GM12878 (cell line): ENCODE measurements at regions not wholly inside any gene's neighbourhood (a gene's known extent, or its start where the extent isn't known, plus 50 kb on each side); places are given as distances from the start of the nearest gene placed in this dataset.
A peak's percentile ranks its signal among the peaks of the same experiment; 100 is the strongest.

Experiments
- ATAC-seq: fragments of 200-7000 bp; cut with Tn5 transposase; 3 replicates; pipeline ENCODE4 v1.9.1; 2020; ENCODE audit warnings: mild to moderate bottlenecking, moderate library complexity
- BruUV-seq: library from RNA; stranded (reverse); fragments of 400-500 nt; replicated peaks from 2 replicates; lab custom pipeline; 2021; lab: Mats Ljungman, UMichigan
- CTCF ChIA-PET: fragments of 300-600 bp; sonication (Branson Sonifier 250); formaldehyde crosslinking; extraction: SDS; loops from one replicate; lab custom pipeline; 2021; ENCODE audit warnings: inconsistent platforms; lab: Yijun Ruan, JAX
- POLR2A ChIA-PET: fragments of 350-600 bp; formaldehyde crosslinking; extraction: SDS; loops from one replicate; lab custom pipeline; 2021; ENCODE audit warnings: inconsistent platforms; lab: Charles Lee
- RAD21 ChIA-PET: fragments of 300-600 bp; sonication (Branson Sonifier 250); formaldehyde crosslinking; loops from one replicate; lab custom pipeline; 2023; ENCODE audit warnings: antibody characterized with exemption; ENCODE audit not compliant: unreplicated experiment; lab: Charles Lee
- SMC1A ChIA-PET: fragments of 300-600 bp; sonication (Branson Sonifier 250); formaldehyde crosslinking; loops from one replicate; lab custom pipeline; 2023; ENCODE audit not compliant: unreplicated experiment, uncharacterized antibody; lab: Charles Lee
- DNase-seq: peaks from one replicate; pipeline ENCODE4 v3.0.0-alpha.2; 2011; ENCODE audit warnings: low read depth, low spot score
- FAIRE-seq: peaks from 3 replicates; lab custom pipeline; 2011; peaks lifted over from hg19 to GRCh38; lab: Jason Lieb, UNC
- H2AFZ ChIP-seq: 2 replicates; pipeline ENCODE4 v1.6.0; 2011; ENCODE audit warnings: low read depth, low read length, control low read depth; ENCODE audit not compliant: control insufficient read depth
- H3K27ac ChIP-seq: 2 replicates; pipeline ENCODE4 v1.5.1; 2011; ENCODE audit warnings: control low read depth; ENCODE audit not compliant: control insufficient read depth, insufficient read depth
- H3K27me3 ChIP-seq, 2 experiments: replicated peaks in 1 of 2; 2 replicates each; pipeline versions ENCODE4 v1.6.0 to v1.6.1; 2011; ENCODE audit warnings: low read length in 1 of 2; ENCODE audit not compliant: control insufficient read depth in 2 of 2, insufficient read depth in 2 of 2
- H3K36me3 ChIP-seq, 2 experiments: 2 replicates each; pipeline ENCODE4 v1.5.1; 2011; ENCODE audit warnings: low read length in 1 of 2; ENCODE audit not compliant: control insufficient read depth in 2 of 2, insufficient read depth in 2 of 2
- H3K4me1 ChIP-seq: 2 replicates; pipeline ENCODE4 v1.6.1; 2011; ENCODE audit warnings: mild to moderate bottlenecking, low read length, moderate library complexity, mixed read lengths; ENCODE audit not compliant: control insufficient read depth, insufficient read depth
- H3K4me2 ChIP-seq: 2 replicates; pipeline ENCODE4 v1.6.0; 2011; ENCODE audit warnings: control low read depth; ENCODE audit not compliant: control insufficient read depth, insufficient read depth
- H3K4me3 ChIP-seq: fragments of 200-600 bp; sonication (generic); 2 replicates; pipeline ENCODE4 v1.5.1; 2016
- H3K79me2 ChIP-seq: 2 replicates; pipeline ENCODE4 v1.6.0; 2011; ENCODE audit warnings: low read length; ENCODE audit not compliant: control insufficient read depth, insufficient read depth
- H3K9ac ChIP-seq: 2 replicates; pipeline ENCODE4 v1.8.0; 2011; ENCODE audit warnings: low read length, control low read depth, mixed read lengths; ENCODE audit not compliant: control insufficient read depth, insufficient read depth
- H3K9me3 ChIP-seq: replicated peaks from 3 replicates; pipeline ENCODE4 v1.5.1; 2011; ENCODE audit warnings: mild to moderate bottlenecking, low read length; ENCODE audit not compliant: control insufficient read depth, insufficient read depth
- H4K20me1 ChIP-seq: 2 replicates; pipeline ENCODE4 v1.6.0; 2011; ENCODE audit not compliant: control insufficient read depth, insufficient read depth
- E2F8 ChIP-seq: fragments of 450-650 bp; IDR thresholded peaks from 2 replicates; pipeline ENCODE4 v1.6.1; 2018; ENCODE audit warnings: mild to moderate bottlenecking, low read depth, moderate library complexity; ENCODE audit not compliant: partially characterized antibody
- ETV6 ChIP-seq, 2 experiments: fragments of 450-650 bp in 1 of 2; IDR thresholded peaks in 1 of 2; conservative IDR thresholded peaks in 1 of 2; 2 replicates each; pipeline ENCODE4 v1.6.1; 2014; ENCODE audit warnings: antibody characterized with exemption in 1 of 2, borderline replicate concordance in 1 of 2, low read depth in 1 of 2, mild to moderate bottlenecking in 1 of 2, moderate library complexity in 1 of 2
- SPI1 ChIP-seq: IDR thresholded peaks from 2 replicates; pipeline ENCODE4 v1.6.1; 2011; ENCODE audit warnings: low read depth, mild to moderate bottlenecking, low read length, moderate library complexity, borderline replicate concordance; ENCODE audit not compliant: insufficient read depth
- USF2 ChIP-seq: IDR thresholded peaks from 2 replicates; pipeline ENCODE4 v1.6.1; 2011; ENCODE audit warnings: low read depth, low read length, improper control_type of control experiment, borderline replicate concordance
- ZZZ3 ChIP-seq: IDR thresholded peaks from 2 replicates; pipeline ENCODE4 v1.6.1; 2011; ENCODE audit warnings: low read depth; ENCODE audit not compliant: control insufficient read depth, insufficient read length
- WGBS: methylation state at CpG from one replicate; pipeline ENCODE4 v1.1.6; 2016; ENCODE audit warnings: low lambda C conversion rate; ENCODE audit not compliant: insufficient replicate concordance, insufficient coverage; ENCODE audit errors: missing lambda C conversion rate; 5-methylcytosine and 5-hydroxymethylcytosine counted together
- in situ Hi-C: fragments of 300-500 bp; cut with MboI; formaldehyde crosslinking; loops from 9 replicates; pipeline ENCODE4 v1.14.3; 2018; ENCODE audit warnings: mixed read lengths
- intact Hi-C: fragments of 100-400 bp; cut with micrococcal nuclease; formaldehyde crosslinking; loops from one replicate; pipeline ENCODE4 v1.14.2; 2022; ENCODE audit not compliant: unreplicated experiment
- TF ChIP-seq, protein P1 (sequence below): fragments of 150-350 bp; IDR thresholded peaks from 2 replicates; pipeline ENCODE4 v1.6.1; 2016; ENCODE audit warnings: low read depth, low read length

DNA sequence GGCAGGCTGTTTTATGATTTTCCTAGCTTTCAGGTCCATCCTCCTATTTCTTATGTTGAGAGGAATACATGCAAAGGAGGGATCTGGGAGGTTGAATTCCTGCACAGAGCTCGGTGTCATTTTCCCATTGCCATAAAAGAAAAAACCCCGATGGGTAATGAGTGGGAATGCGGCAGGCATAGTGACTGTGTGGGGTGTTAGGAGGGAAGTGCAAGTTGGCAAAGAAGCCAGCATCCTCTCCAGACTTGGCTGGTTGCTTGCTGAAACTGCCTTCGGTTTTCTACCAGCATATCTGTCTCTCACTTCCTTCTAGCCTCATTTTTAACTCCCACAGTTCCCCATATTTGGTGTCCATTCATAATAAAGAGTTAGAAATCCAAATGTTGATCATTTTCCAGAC, 1046.1 kb downstream of the SLC6A15 start:
- RAD21 ChIA-PET: no interaction called here
- TF ChIP-seq, protein P1, sequence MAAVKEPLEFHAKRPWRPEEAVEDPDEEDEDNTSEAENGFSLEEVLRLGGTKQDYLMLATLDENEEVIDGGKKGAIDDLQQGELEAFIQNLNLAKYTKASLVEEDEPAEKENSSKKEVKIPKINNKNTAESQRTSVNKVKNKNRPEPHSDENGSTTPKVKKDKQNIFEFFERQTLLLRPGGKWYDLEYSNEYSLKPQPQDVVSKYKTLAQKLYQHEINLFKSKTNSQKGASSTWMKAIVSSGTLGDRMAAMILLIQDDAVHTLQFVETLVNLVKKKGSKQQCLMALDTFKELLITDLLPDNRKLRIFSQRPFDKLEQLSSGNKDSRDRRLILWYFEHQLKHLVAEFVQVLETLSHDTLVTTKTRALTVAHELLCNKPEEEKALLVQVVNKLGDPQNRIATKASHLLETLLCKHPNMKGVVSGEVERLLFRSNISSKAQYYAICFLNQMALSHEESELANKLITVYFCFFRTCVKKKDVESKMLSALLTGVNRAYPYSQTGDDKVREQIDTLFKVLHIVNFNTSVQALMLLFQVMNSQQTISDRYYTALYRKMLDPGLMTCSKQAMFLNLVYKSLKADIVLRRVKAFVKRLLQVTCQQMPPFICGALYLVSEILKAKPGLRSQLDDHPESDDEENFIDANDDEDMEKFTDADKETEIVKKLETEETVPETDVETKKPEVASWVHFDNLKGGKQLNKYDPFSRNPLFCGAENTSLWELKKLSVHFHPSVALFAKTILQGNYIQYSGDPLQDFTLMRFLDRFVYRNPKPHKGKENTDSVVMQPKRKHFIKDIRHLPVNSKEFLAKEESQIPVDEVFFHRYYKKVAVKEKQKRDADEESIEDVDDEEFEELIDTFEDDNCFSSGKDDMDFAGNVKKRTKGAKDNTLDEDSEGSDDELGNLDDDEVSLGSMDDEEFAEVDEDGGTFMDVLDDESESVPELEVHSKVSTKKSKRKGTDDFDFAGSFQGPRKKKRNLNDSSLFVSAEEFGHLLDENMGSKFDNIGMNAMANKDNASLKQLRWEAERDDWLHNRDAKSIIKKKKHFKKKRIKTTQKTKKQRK: no peak
- TF ChIP-seq SPI1: peak; percentile 17; the same call in 1 of the 2 replicates
- H3K36me3 ChIP-seq: no peaks in the 10 kb centered on the region
- H3K4me1 ChIP-seq: no peaks in the 10 kb centered on the region
- no peak overlapping the region for H3K27ac ChIP-seq
- H4K20me1 ChIP-seq: no peaks in the 10 kb centered on the region
- H3K4me3 ChIP-seq: no peak overlapping the region
- H3K9me3 ChIP-seq: no peaks in the 10 kb centered on the region
- SMC1A ChIA-PET: no interaction called here
- ATAC-seq: peak; percentile 61
- FAIRE-seq: no peak
- no peak overlapping the region for H3K9ac ChIP-seq
- CTCF ChIA-PET: interaction anchor here (1.1 kb wide), 1 partner anchor 41 kb away, joined by 5 read pairs; no protein-coding TSS in a partner anchor
- no TSS peak for BruUV-seq
- no peak overlapping the region for H2AFZ ChIP-seq
- intact Hi-C loops: no loop called here
- H3K79me2 ChIP-seq: no peaks in the 10 kb centered on the region
- no peak for DNase-seq
- H3K27me3 ChIP-seq: no peaks in the 10 kb centered on the region
- no peak overlapping the region for H3K4me2 ChIP-seq
- WGBS: 42% methylated on average over 4 of the region's 4 CpGs
- in situ Hi-C loops: no loop called here
- POLR2A ChIA-PET: no interaction called here

DNA sequence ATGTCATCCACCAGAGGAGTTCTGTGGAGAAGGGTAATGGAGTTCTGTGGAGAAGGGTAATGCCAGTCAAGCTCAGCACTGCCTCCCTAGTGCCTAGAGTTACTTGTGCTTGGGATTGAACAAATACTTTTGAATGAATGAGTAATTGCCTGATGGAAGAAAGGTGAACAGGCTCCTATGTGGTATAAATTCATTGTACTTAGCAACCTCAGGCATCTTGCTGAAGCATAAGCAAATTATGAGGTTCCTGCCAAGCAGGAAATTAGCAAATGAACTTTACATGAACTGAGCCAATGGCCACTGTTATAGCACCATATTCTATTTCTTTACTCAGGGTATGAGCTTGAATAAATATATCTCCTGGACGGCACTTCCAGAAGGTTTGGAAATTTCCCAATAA, 1047.2 kb downstream of the SLC6A15 start:
- ChIA-PET SMC1A (no interaction called here), RAD21 (no interaction called here), POLR2A (no interaction called here), CTCF (no interaction called here)
- WGBS: 0% methylated on average over 1 of the region's 1 CpG
- in situ Hi-C loops: no loop called here
- Histone ChIP-seq H3K27me3 (no peaks in the 10 kb centered on the region), H3K79me2 (no peaks in the 10 kb centered on the region), H3K4me3 (no peak overlapping the region), H3K27ac (no peak overlapping the region), H3K9ac (no peak overlapping the region), H2AFZ (no peak overlapping the region), H3K9me3 (no peaks in the 10 kb centered on the region), H3K4me1 (no peaks in the 10 kb centered on the region), H3K36me3 (no peaks in the 10 kb centered on the region), H3K4me2 (no peak overlapping the region), H4K20me1 (no peaks in the 10 kb centered on the region)
- FAIRE-seq (no peak), ATAC-seq (no peak), DNase-seq (no peak)
- BruUV-seq: no TSS peak
- intact Hi-C loops: no loop called here
- TF ChIP-seq E2F8 (no peak), ETV6 (conservative IDR thresholded peaks at IDR 0.05 in 1 of 2, IDR thresholded peaks at IDR 0.05 in 1 of 2; ENCODE audit: borderline replicate concordance in 1 of 2, low read depth in 1 of 2) (no peak), ZZZ3 (no peak), USF2 (no peak)
